PC-9 (cell line): ENCODE measurements at regions not wholly inside any gene's neighbourhood (a gene's known extent, or its start where the extent isn't known, plus 50 kb on each side); places are given as distances from the start of the nearest gene placed in this dataset.

Experiments used
- EZH2 ChIP-seq: fragments of 200-600 bp; sonication (generic); IDR thresholded peaks from 2 replicates; pipeline ENCODE4 v1.8.0; 2017; ENCODE audit warnings: antibody characterized with exemption, low read depth
- TF ChIP-seq, protein P1 (sequence below): fragments of 200-600 bp; sonication (generic); conservative IDR thresholded peaks from 2 replicates; pipeline ENCODE4 v1.6.1; 2017; ENCODE audit warnings: mixed run types, antibody characterized with exemption, mild to moderate bottlenecking, moderate library complexity

DNA sequence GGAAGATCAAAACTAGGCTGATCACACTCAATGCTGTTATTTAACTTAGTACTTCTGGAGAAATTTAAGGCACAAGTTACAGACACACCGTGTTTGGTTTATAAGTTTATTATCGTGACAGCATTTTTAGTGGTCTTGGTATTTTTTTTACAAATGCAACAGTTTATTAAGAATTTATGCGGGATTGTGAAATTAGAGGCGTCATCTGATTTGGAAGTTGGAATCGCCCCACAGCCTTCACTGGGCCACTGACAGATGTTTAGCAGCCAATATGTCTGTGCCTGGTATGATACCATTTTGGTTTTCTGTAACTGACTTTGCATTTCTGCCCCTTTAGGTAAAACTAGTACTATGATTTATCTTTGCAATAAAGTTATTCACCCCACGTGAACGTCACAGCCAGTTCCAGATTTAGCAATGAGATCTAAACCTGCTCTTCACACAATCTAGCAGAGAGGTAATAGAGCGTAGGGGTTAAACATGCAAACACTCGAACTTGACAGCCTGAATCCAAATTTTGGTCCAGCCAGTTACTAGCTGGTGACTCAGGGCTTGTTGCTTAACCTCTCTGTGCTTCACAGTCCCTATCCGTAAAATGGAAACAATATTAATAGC, 73.2 kb upstream of the SSTR1 start:
- no peak for TF ChIP-seq EZH2
- TF ChIP-seq, protein P1, sequence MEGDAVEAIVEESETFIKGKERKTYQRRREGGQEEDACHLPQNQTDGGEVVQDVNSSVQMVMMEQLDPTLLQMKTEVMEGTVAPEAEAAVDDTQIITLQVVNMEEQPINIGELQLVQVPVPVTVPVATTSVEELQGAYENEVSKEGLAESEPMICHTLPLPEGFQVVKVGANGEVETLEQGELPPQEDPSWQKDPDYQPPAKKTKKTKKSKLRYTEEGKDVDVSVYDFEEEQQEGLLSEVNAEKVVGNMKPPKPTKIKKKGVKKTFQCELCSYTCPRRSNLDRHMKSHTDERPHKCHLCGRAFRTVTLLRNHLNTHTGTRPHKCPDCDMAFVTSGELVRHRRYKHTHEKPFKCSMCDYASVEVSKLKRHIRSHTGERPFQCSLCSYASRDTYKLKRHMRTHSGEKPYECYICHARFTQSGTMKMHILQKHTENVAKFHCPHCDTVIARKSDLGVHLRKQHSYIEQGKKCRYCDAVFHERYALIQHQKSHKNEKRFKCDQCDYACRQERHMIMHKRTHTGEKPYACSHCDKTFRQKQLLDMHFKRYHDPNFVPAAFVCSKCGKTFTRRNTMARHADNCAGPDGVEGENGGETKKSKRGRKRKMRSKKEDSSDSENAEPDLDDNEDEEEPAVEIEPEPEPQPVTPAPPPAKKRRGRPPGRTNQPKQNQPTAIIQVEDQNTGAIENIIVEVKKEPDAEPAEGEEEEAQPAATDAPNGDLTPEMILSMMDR = no peak
